DMS 273 (cell line): ENCODE measurements at regions not wholly inside any gene's neighbourhood (a gene's known extent, or its start where the extent isn't known, plus 50 kb on each side); places are given as distances from the start of the nearest gene placed in this dataset.
"Not testable (repeated sequence)": the region's sequence is repeated elsewhere in the genome, so short reads cannot be mapped to it uniquely, and the experiment has no call there.

Experiments used
- DNase-seq: peaks from one replicate; lab custom pipeline; 2025; ENCODE audit not compliant: unreplicated experiment; lab: John Stamatoyannopoulos, UW

DNA sequence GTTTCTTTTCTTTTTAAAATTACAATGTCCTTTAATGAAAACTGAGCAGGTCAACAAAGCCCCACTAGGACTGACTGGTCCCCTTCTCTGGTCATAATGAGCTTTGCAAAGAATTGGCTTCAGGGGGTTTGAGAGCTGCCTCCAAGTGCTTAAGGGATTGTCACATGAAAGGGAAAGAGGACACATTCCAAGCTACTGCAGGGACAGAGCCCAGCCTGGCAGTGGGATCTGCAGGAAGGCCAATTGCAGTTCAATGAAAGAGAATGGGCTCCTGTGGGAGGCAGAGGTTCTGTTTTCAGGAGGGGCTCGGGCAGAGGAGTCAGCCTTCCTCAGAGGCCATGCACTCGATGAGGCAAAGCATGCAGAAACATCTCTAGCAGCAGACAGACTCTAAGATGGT, 84.1 kb upstream of the ACKR3 start:
- DNase-seq, result no peak

DNA sequence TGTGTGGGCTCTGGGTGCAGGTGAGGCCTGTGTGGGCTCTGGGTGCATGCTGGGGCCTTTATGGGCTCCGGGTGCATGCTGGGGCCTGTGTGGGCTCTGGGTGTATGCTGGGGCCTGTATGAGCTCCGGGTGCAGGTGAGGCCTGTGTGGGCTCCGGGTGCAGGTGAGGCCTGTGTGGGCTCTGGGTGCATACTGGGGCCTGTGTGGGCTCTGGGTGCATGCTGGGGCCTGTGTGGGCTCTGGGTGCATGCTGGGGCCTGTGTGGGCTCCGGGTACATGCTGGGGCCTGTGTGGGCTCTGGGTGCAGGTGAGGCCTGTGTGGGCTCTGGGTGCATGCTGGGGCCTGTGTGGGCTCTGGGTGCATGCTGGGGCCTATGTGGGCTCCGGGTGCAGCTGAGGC, 80.5 kb upstream of the ACKR3 start:
- DNase-seq, result not testable (repeated sequence)

DNA sequence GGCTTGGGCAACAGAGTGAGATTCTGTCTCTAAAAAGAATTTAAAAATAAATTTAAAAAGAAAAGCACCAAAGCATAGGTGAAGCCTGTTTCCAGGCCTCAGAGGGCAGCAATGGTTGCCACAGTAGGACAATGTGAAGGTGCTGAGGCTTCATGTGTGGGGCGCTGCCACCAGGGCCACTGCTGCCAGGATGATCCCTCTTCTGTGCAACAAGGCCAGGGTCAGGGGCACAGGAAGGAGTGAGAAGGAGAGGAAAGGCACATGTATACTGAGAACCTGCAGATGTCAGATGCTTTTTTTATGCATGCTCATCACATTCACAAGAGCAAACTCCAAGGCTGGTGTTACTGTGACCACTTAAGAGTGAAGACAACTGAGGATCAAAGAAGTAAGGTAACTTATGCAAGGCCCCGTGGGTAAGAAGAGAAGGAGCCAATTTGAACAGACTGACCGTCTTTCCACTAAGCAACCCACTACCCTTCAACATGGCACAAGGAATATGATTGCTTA, 79.7 kb upstream of the ACKR3 start:
- DNase-seq, result no peak

DNA sequence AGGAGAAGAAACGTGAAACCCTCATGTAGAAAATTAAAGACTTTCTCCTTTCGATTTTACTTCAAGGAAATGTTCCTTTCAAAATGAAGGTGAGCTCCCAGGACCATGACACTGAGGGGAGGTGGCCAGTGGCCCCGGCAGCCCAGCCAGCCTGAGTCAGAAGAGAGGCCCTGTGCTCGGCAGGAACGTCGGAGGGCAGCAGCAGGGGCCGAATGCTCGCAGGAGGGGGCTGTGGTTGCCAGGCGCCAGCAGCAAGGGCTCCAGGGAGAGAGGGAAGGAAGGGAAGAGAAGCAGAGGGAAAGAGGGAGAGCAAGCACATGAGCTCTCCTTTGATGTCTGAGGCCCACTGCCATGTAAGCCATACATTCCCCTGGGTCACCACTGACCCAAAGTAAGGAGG, 73.3 kb upstream of the ACKR3 start:
- DNase-seq, result no peak

DNA sequence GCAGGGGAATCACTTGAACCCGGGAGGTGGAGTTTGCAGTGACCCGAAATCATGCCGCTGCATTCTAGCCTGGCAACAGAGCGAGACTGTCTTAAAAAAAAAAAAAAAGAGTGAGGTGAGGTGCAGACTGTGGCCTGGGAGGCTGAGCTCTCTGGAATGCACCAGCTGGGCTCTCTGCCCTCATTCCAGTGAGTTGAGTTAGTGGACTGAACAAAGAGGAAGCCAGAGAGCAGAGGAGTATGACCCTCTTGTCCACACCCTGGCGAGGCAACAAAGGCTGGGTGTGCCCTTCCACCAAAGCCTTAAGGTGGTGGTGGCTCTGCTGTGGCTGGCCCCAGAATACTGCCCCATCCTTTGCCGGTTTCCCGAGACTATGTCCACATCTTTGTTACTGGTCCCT, 71.3 kb upstream of the ACKR3 start:
- no peak for DNase-seq

DNA sequence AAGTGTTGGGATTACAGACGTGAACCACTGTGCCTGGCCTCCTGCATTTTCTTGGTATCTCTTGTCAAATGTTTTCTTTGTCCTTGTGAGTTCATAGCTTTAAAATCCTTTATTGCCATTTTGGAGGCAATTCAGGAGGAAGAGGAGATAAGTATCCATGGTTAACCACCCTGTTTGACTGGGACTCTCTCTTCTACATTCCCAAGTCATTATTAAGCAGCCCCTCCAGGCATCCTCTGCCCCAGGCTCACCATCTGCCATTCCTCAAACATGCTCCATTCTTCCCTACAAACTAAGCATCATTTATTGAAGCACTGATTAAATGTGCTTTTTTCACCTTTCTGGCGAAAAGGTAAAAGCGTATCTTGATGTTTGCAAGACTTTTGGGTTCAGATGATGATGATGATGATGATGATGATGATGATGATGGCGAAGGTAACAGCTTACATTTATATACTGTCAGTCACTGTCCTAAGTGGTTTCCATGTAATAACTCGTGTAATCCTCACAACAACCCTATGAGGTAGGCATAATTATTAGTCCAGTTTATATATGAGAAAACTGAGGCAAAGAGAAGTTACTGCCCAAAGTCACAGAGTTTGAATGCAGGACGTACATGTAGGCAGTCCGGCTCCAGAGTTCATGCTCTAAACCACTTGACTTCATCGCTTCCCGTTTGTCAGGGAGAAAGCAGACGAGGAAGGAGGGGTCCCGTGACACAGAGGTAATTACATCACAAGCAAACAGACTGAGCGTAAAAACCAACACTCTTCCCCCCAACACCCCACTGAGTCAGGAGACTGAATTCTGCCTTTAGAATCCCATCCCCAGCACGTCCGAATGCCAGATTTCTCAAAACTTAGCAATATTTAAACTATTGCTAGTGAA, 69.7 kb upstream of the ACKR3 start:
- DNase-seq, result no peak

DNA sequence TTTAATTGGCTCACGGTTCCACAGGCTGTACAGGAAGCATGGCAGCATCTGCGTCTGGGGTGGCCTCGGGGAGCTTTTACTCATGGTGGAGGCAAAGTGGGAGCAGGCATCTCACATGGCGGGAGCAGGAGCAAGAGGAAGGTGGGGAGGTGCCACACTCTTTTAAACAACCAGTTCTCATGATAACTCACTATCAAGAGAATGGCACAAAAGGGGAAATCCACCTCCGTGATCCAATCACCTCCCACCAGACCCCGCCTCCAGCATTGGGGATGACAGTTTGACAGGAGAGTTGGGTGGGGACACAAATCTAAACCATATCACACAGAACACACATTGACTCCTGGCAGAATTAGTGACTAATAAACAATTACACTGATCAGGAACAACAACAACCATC, 68.6 kb upstream of the ACKR3 start:
- DNase-seq, result no peak

DNA sequence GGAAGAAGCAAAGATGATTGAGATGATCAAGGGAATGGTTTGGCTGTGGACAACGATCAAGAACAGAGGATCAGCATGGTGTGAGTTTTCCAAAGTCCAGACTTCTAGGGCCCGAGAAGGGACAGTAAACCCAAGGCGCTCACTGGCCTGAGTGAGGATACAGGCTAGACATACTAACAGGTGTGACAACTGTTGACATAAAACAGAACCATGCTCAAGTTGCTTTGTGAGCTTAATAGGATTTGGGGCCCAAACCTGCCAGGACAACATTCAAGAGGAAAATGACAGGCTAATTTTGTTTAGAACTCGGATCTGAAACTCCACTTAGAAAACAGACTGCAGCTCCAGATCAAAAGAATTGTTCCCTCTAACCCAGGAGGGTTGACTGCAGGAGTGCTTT, 68.1 kb upstream of the ACKR3 start:
- DNase-seq, result no peak

DNA sequence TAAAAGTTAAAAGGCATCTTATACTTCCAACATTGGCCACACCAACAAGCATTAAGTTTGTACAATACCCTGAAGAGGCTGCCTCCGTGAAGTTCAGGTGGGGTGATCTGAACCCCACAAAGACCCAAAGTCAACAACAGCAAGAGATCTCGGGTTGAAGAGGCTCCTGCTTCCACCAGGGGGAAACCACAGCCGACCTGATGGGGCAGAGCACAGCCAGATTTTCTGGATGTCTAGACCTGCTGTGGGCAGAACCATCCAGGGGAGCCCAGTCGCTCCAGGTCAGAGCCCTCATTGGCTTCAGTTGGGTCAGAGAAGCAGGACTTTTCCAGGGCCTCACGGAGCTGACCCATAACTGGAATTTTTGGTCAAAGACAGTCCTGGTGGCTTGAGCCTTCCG, 66.5 kb upstream of the ACKR3 start:
- peak; percentile 42 for DNase-seq

DNA sequence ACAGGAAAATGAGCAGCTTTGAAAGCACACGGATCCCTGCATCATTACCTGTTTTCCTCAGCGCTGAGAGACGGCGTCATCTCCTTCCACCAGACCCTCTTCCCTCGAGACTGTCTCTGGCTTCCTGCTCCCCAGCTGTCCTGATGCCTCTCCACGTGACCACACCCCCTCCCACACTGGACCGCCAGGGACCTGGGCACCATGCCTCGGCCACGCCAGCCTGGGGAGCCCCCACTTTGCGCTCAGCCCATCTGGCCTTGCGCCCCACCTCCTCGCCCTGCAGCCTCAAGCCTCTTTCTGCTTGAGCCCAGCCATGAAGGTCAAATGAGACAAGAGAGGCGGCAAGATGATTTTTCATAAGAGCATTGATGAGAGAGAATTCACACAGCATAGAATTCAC, 66.0 kb upstream of the ACKR3 start:
- no peak for DNase-seq

DNA sequence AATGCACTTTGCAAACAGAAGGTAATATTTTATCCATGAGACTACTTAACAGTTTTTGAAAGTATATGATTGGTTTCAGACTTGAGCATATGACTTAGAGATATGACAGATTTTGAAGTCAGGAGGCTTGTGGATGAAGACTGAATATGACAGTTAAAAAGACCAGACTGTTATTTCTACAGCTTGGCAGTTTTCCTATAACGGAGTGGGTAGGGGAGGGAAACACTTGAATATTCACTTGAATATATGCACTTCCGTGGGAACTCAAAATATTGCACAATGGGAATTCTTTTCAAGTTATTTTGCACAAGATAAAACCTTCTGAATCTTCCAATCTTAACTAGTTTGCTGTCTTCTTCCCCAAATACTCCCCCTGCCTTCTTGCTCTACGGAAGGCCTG, 64.6 kb upstream of the ACKR3 start:
- no peak for DNase-seq

DNA sequence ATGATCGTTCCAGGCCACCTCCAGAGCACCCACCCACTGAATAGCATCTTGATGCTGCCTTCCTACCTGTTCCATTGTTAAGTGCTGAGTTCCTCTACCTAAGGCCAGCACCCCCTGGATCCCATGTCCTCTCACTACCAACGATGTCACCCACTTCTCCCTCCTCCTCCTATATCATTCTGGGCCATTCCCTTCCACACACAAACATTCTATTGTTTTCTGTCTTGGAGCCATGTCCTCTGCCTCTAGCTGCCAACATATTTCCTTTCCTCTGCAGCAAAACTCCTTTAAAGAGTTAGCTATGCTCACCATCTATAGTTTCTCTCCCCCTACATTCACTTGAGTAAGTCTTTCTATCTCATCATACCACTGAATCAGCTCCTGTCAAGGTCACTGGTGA, 64.0 kb upstream of the ACKR3 start:
- no peak for DNase-seq

DNA sequence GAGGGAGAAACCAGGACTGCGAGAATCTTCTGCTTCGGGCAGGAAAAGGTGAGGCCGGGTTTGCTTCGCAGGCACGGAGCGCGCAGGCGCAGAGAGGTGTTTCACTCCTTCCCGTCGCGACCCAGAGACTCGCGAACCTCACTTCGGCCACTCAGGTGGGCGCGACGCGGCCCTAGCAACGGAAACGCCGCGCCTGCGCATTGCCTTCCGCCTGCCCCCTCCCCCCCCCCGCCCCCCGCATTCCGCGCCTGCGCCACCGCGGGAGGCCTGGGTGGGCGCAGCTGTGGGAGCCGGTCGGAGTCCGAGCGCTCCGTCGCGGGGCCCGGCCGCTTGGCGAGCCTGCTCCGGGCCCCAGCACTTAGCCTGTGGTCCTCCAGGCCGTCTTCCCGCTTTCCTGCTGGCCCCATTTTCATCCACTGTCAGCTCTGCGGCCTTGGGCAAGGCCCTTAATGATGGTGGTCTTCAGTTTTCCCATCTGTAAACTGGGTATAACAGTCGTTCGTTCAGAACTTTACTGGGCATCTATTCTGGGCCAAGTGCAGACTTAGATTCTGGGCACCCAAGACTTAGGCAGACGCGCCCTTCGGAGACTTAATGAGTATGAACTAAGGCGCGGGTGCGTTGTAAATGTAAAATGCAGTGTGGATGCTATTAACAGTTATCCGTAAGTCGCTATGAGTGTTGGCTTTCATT, 62.1 kb upstream of the ACKR3 start:
- peak; percentile 90 for DNase-seq

DNA sequence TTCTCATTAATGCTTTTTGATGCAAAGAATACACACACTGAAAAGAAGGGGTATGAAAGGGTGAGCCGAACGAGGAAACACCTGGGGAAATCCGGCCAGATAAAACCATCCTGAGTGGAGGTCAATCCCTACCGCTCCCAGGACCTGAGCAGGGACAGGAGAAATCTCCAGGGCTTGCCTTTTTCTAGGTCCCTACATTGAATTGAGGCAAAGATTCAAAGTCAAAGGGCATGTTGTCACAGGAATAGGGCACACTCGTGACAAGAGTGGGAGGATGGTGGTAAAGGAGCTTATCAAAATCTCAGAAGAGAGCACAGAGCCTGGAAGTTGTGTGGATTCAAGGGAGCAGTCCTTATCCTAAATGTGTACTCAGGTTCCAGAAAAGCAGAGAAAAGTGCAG, 61.2 kb upstream of the ACKR3 start:
- no peak for DNase-seq

DNA sequence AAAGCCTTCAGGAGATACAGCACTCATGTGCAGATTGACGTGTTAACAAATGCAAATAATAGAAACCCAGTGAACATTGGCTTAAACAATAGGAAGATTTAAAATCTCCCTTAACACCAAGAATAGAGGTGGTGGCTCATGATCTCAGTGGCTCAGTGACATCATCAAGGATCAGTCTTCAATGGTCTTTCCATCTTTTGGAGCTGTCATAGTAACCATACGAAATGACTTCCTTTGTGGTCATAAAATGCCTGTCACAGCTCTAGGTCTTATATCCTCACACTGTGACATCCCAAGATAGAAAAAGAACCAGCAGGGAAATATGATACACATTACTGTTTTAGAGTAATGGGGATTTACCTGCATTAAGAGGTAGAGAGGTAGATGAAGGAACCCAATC, 59.6 kb upstream of the ACKR3 start:
- no peak for DNase-seq

DNA sequence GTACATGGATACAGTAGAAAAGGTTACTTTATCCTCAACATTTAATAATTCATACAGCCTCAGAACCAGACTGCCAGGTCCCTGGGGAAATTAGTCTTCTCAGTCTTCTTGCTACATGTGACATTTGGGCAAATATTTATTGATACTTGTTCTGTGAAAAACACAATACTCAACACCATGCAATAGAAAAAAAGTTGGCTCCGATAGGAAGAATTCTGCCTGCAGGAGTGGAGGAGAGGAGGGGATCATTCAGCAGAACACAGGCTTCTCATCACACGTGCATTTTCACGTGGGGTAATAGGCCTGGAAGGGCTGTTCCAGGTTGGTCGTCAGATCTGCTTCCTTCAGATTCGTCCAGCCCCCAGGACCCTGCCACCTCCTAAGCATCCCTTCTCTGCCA, 58.4 kb upstream of the ACKR3 start:
- DNase-seq, result no peak

DNA sequence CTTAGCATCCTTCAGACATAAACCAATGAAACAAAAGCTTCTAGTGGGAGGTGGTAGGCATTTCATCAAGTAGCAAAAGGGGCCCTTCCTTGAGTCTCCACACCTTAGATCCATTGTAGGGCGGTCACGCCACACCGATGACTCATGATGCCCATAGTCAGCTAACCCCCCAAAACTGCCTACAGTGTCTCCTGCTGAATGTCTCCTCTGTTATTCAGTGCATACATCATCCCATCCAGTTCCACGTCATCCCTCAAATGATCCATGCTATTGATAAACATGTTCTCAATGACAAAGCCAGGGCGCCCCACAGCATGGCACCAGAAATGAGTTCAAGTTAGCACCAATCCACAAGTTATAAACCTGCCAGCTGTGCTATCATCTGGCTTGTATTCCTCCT, 57.4 kb upstream of the ACKR3 start:
- no peak for DNase-seq

DNA sequence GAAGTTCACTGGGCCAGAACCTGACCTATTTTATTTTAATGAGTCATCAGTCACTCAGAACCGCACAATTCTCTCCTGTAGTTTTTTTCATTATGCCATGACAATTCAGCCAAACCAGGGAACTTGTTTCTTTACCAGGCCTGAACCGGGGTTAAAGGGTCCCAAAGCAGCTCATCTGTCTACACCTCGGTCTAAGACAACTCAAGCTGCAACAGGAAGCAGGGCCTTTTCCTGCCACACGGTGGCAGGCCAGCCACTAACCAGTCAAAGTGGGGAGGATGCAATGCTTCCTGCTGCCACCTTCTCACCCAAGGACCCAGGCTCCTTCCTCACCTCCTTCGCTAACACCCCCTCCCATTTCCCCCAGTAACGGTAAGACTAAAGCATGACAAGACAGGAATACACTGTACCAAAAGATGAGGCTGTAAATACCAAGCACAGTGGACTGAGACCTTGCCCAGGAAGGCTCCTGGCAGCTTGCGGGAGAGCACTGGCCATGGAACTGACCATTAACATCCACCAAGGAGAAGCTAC, 56.7 kb upstream of the ACKR3 start:
- peak; percentile 81 for DNase-seq

DNA sequence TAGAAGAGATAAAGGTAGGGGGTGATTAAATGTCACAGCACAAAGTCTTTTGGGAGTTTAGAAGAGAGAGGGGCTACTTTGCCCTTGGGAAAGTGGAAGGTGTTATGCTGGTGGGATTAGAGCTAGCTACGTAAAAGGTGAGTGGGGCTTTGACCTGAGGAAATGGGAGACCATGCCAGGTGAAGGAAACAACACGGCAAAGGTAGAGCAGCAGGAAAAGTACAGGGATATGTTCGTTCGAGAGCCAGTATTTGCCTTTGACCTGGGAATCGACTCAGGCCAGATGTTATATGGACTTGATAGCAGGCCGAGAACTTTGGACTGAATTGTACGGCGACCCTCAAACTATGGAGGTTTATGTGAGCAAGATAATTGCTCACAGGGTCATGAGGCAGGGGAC, 55.7 kb upstream of the ACKR3 start:
- DNase-seq, result no peak

DNA sequence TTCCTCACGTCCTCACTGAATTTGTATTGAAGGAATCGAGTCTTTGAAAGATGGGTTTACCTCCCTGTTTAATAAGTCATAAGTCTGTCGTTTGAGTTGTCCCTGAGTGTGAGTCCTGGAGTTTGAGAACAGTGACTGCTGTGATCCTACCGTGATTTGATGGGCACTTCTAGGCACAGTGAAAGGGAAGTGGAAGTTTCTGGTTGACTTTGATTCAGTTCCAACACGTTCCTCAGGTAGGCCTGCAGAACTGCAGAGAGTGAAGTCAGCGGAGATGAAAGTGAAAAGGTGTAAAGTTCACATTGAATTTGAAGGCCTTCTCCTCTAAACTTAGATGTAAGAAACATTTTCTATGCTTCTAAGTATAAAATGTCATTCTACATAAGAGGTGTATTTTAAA, 52.9 kb upstream of the ACKR3 start:
- DNase-seq, result no peak

DNA sequence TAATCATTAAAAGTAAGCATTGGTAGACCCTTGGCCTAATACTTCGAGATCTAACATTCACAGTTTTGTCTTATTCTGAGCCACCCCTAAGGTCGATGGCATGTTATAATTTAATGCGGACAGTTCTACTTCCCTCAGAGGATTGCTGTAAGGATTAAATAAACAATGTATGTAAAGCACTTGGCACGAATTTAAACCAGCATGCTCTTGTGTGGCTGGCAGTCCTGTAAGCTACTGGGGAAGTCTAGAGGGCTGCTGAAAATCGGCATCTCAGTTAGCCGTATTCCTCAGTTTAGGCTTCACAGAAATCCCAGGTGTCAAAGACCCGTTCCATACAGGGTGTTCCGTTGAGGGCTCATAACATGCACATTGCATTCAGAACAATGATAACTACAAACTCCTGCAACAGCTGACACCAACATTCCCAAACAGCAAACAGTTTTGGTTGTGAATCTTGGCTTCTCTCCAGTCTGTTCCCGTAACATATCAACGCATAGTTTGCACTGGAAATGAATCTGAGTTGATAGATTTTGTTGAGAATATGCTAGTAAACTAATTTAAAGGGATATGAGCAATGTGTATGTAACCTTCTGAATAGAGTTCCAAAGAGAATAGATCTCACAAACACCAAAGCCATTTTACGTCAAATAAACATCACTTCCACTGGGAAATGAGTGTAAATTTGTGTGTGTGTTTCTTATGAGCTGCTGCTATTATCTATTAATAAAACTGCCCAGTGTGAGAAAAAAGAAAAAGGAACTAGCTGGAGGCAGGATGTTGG, 52.2 kb upstream of the ACKR3 start:
- DNase-seq, result no peak
